ENCODE measurements at regions not wholly inside any gene's neighbourhood (a gene's known extent, or its start where the extent isn't known, plus 50 kb on each side); places are given as distances from the start of the nearest gene placed in this dataset.

- TF ChIP-seq TAF1 (IDR thresholded peaks at IDR 0.05; ENCODE audit: borderline replicate concordance, low read depth, low read length) (no peak), POLR2AphosphoS5 (IDR thresholded peaks at IDR 0.05; ENCODE audit: low read depth, low read length) (no peak), POLR2A (IDR thresholded peaks at IDR 0.05; ENCODE audit: low read depth, low read length) (no peak)
Measured at GRCh38 chr4:162836773-162837172, 329.9 kb downstream of the NAF1 start.
